ENCODE measurements at regions not wholly inside any gene's neighbourhood (a gene's known extent, or its start where the extent isn't known, plus 50 kb on each side); places are given as distances from the start of the nearest gene placed in this dataset.
"Not testable (repeated sequence)": the region's sequence is repeated elsewhere in the genome, so short reads cannot be mapped to it uniquely, and the experiment has no call there.

- no peaks in the 10 kb centered on the region for H3K9me3 ChIP-seq (ENCODE audit: low read length)
- no peaks in the 10 kb centered on the region for H3K36me3 ChIP-seq (ENCODE audit: insufficient read depth, low read length)
- no peaks in the 10 kb centered on the region for H3K27me3 ChIP-seq (ENCODE audit: insufficient read depth, low read length)
- no peaks in the 10 kb centered on the region for H3K4me1 ChIP-seq (ENCODE audit: insufficient read depth, low read length)
- no peak overlapping the region for H2AFZ ChIP-seq (ENCODE audit: low read depth, low read length)
- no peak overlapping the region for H3K4me3 ChIP-seq (ENCODE audit: low read length)
These were observed 488.5 kb upstream of the SOX9 start for GRCh38 chr17:71632328-71632727.

GRCh38 chr17:71633391-71633849 is 487.4 kb upstream of the SOX9 start:
- H3K9me3 ChIP-seq (ENCODE audit: low read length) = no peaks in the 10 kb centered on the region
- no peak overlapping the region for H2AFZ ChIP-seq (ENCODE audit: low read depth, low read length)
- no peaks in the 10 kb centered on the region for H3K36me3 ChIP-seq (ENCODE audit: insufficient read depth, low read length)
- H3K4me1 ChIP-seq (ENCODE audit: insufficient read depth, low read length) = no peaks in the 10 kb centered on the region
- no peak overlapping the region for H3K4me3 ChIP-seq (ENCODE audit: low read length)
- no peaks in the 10 kb centered on the region for H3K27me3 ChIP-seq (ENCODE audit: insufficient read depth, low read length)

DNA sequence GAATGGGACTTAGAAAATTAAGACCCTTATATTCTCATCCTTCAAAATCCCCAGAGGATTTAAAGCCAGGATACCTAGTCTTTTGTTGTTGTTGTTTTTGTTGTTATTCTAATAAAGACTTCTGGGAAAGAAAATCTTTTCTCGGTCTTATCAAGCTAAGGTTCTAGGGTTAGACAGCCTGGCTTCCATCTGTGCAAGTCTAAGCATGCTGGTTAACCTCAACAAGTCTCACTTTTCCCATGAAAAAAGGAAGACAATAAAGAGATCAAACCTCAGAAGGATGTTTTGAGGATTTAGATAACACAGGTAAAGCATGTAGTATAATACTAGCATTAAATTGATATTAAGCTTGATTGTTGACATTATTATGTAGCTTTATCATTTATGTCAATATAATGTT is 486.4 kb upstream of the SOX9 start:
- H3K4me1 ChIP-seq (ENCODE audit: insufficient read depth, low read length) = no peaks in the 10 kb centered on the region
- H3K36me3 ChIP-seq (ENCODE audit: insufficient read depth, low read length) = no peaks in the 10 kb centered on the region
- H3K4me3 ChIP-seq (ENCODE audit: low read length) = no peak overlapping the region
- no peaks in the 10 kb centered on the region for H3K9me3 ChIP-seq (ENCODE audit: low read length)
- no peaks in the 10 kb centered on the region for H3K27me3 ChIP-seq (ENCODE audit: insufficient read depth, low read length)
- no peak overlapping the region for H2AFZ ChIP-seq (ENCODE audit: low read depth, low read length)

DNA sequence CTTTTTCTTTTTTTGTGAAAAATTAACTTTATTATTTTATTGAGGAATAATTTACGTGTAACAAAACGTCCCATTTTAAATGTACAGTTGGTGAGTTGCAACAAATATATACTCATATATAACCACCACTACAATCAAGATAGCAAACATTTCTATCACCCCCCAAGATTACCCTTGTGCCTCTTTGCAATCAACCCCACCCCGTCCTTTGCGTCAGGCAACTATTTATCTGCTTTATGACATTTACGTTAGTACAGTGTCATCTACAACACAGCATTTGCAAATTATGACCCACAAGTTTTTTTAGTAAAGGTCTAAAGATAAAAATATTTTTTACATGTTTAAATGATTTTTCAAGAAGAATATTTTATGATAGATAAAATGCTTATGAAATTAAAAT is 485.6 kb upstream of the SOX9 start:
- no peaks in the 10 kb centered on the region for H3K9me3 ChIP-seq (ENCODE audit: low read length)
- no peak overlapping the region for H2AFZ ChIP-seq (ENCODE audit: low read depth, low read length)
- no peaks in the 10 kb centered on the region for H3K36me3 ChIP-seq (ENCODE audit: insufficient read depth, low read length)
- no peak overlapping the region for H3K4me3 ChIP-seq (ENCODE audit: low read length)
- no peaks in the 10 kb centered on the region for H3K27me3 ChIP-seq (ENCODE audit: insufficient read depth, low read length)
- no peaks in the 10 kb centered on the region for H3K4me1 ChIP-seq (ENCODE audit: insufficient read depth, low read length)

DNA sequence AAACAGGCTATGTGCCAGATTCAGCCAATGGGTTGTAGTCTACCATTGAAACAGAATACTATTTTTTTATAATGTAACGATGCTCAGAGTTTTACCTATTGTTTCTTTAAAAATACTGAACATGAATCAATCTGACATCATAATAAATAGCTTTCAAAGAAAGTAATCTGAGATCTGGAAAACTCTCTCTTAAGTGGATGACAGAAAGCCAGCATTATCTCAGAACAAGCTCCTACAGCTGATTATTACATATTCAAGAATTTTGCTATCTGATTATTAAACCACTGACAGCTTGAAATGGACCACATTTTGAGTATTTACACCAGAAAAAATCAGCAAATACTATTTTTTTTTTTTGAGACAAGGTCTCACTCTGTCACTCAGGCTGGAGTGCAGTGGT is 484.2 kb upstream of the SOX9 start:
- no peaks in the 10 kb centered on the region for H3K4me1 ChIP-seq (ENCODE audit: insufficient read depth, low read length)
- no peaks in the 10 kb centered on the region for H3K36me3 ChIP-seq (ENCODE audit: insufficient read depth, low read length)
- H3K9me3 ChIP-seq (ENCODE audit: low read length) = no peaks in the 10 kb centered on the region
- no peak overlapping the region for H2AFZ ChIP-seq (ENCODE audit: low read depth, low read length)
- H3K27me3 ChIP-seq (ENCODE audit: insufficient read depth, low read length) = no peaks in the 10 kb centered on the region
- no peak overlapping the region for H3K4me3 ChIP-seq (ENCODE audit: low read length)

- H2AFZ ChIP-seq (ENCODE audit: low read depth, low read length) = no peak overlapping the region
- H3K4me3 ChIP-seq (ENCODE audit: low read length) = no peak overlapping the region
- no peaks in the 10 kb centered on the region for H3K9me3 ChIP-seq (ENCODE audit: low read length)
These were observed 482.2 kb upstream of the SOX9 start for GRCh38 chr17:71638668-71639067.

GRCh38 chr17:71639865-71640264 is 481.0 kb upstream of the SOX9 start:
- Histone ChIP-seq H3K36me3 (ENCODE audit: insufficient read depth, low read length) (no peaks in the 10 kb centered on the region), H3K27me3 (ENCODE audit: insufficient read depth, low read length) (no peaks in the 10 kb centered on the region), H3K4me1 (ENCODE audit: insufficient read depth, low read length) (no peaks in the 10 kb centered on the region), H2AFZ (ENCODE audit: low read depth, low read length) (no peak overlapping the region), H3K9me3 (ENCODE audit: low read length) (no peaks in the 10 kb centered on the region), H3K4me3 (ENCODE audit: low read length) (no peak overlapping the region)

More at GRCh38 chr17:71638668-71639067, 482.2 kb upstream of the SOX9 start:
- Histone ChIP-seq H3K4me1 (ENCODE audit: insufficient read depth, low read length) (no peaks in the 10 kb centered on the region), H3K36me3 (ENCODE audit: insufficient read depth, low read length) (no peaks in the 10 kb centered on the region), H3K27me3 (ENCODE audit: insufficient read depth, low read length) (no peaks in the 10 kb centered on the region)

DNA sequence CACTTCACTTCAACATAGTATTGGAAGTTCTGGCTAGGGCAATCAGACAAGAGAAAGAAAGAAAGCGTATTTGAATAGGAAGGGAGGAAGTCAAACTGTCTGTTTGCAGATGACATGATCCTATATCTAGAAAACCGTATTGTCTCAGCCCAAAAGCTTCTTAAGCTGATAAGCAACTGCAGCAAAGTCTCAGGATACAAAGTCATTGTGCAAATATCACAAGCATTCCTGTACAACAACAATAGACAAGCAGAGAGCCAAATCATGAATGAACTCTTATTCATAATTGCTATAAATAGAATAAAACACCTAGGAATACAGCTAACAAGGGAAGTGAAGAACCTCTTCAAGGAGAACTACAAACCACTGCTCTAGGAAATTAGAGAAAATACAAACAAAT is 473.9 kb upstream of the SOX9 start:
- H3K4me1 ChIP-seq (ENCODE audit: insufficient read depth, low read length); H2AFZ ChIP-seq (ENCODE audit: low read depth, low read length); H3K9me3 ChIP-seq (ENCODE audit: low read length); H3K36me3 ChIP-seq (ENCODE audit: insufficient read depth, low read length); H3K4me3 ChIP-seq (ENCODE audit: low read length); H3K27me3 ChIP-seq (ENCODE audit: insufficient read depth, low read length): not testable (repeated sequence)

- H2AFZ ChIP-seq (ENCODE audit: low read depth, low read length); H3K27me3 ChIP-seq (ENCODE audit: insufficient read depth, low read length); H3K36me3 ChIP-seq (ENCODE audit: insufficient read depth, low read length); H3K9me3 ChIP-seq (ENCODE audit: low read length); H3K4me3 ChIP-seq (ENCODE audit: low read length); H3K4me1 ChIP-seq (ENCODE audit: insufficient read depth, low read length): not testable (repeated sequence)
These were observed 472.5 kb upstream of the SOX9 start for GRCh38 chr17:71648342-71648741.

DNA sequence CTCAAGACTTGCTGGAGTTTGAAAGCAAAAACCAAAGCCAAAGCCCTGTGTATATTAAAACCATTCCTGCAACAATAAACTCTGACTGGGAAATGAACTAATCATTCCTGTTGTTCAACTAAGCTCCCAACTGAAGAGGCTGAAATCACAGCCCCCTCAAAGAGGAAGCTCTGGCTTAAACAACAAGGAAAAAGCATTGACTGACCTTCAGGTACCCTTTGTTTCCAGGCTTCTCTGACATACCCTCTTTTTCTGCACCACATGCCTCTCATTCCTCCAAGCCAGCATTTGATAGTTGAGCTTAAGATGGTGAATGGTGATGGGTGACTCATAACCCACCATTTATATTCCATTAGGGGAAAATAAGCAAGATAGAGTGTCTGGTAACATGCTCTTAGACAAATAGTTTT is 470.9 kb upstream of the SOX9 start:
- no peaks in the 10 kb centered on the region for H3K36me3 ChIP-seq (ENCODE audit: insufficient read depth, low read length)
- H3K9me3 ChIP-seq (ENCODE audit: low read length) = no peaks in the 10 kb centered on the region
- no peak overlapping the region for H3K4me3 ChIP-seq (ENCODE audit: low read length)
- H3K27me3 ChIP-seq (ENCODE audit: insufficient read depth, low read length) = no peaks in the 10 kb centered on the region
- H3K4me1 ChIP-seq (ENCODE audit: insufficient read depth, low read length) = no peaks in the 10 kb centered on the region
- H2AFZ ChIP-seq (ENCODE audit: low read depth, low read length) = no peak overlapping the region

DNA sequence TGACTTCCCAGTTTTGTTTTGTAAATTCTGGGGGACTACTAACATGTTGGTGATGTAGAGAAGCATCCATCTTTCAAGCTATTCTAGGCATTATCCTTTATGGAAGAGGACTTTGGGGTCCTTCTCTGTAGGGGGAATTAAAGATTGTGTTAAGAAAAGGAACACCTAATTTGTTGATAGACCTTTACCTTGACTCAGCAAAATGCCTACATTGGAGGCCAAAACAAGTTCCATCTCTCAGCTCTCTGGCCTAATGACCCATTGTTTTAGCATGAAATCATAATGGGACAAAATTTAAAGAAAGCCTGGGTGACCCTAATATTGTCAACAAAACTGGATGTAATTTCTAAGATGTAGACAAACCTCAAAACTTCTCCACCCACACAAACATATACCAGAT is 465.3 kb upstream of the SOX9 start:
- no peaks in the 10 kb centered on the region for H3K27me3 ChIP-seq (ENCODE audit: insufficient read depth, low read length)
- no peaks in the 10 kb centered on the region for H3K4me1 ChIP-seq (ENCODE audit: insufficient read depth, low read length)
- no peak overlapping the region for H3K4me3 ChIP-seq (ENCODE audit: low read length)
- H2AFZ ChIP-seq (ENCODE audit: low read depth, low read length) = no peak overlapping the region
- H3K36me3 ChIP-seq (ENCODE audit: insufficient read depth, low read length) = no peaks in the 10 kb centered on the region
- H3K9me3 ChIP-seq (ENCODE audit: low read length) = no peaks in the 10 kb centered on the region

GRCh38 chr17:71656964-71657858 is 463.6 kb upstream of the SOX9 start:
- H3K4me1 ChIP-seq (ENCODE audit: insufficient read depth, low read length) = no peaks in the 10 kb centered on the region
- no peaks in the 10 kb centered on the region for H3K9me3 ChIP-seq (ENCODE audit: low read length)
- H3K4me3 ChIP-seq (ENCODE audit: low read length) = no peak overlapping the region
- no peaks in the 10 kb centered on the region for H3K27me3 ChIP-seq (ENCODE audit: insufficient read depth, low read length)
- H2AFZ ChIP-seq (ENCODE audit: low read depth, low read length) = no peak overlapping the region
- no peaks in the 10 kb centered on the region for H3K36me3 ChIP-seq (ENCODE audit: insufficient read depth, low read length)

GRCh38 chr17:71658996-71659395 is 461.8 kb upstream of the SOX9 start:
- Histone ChIP-seq H3K27me3 (ENCODE audit: insufficient read depth, low read length) (no peaks in the 10 kb centered on the region), H3K9me3 (ENCODE audit: low read length) (no peaks in the 10 kb centered on the region)

DNA sequence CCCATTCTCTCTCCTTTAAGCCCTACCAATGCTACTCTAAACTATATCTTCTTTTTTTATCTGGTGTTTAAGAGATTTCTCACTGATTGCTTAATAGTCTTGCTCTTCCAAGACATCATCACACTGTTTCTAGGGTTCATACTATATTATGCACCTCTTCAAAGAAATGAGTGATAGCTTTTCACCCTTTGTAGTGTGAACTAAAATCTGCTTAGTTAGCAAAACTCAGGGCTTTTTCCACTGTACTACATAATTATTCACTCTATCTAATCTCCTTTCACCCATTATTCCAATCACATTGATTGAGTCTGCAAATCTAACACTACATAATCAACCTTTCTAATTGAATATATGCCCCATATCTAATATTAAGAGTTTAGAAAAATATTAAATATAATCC is 456.0 kb upstream of the SOX9 start:
- H3K4me3 ChIP-seq (ENCODE audit: low read length) = no peak overlapping the region
- H2AFZ ChIP-seq (ENCODE audit: low read depth, low read length) = no peak overlapping the region
- no peaks in the 10 kb centered on the region for H3K36me3 ChIP-seq (ENCODE audit: insufficient read depth, low read length)
- H3K9me3 ChIP-seq (ENCODE audit: low read length) = no peaks in the 10 kb centered on the region
- H3K4me1 ChIP-seq (ENCODE audit: insufficient read depth, low read length) = no peaks in the 10 kb centered on the region
- no peaks in the 10 kb centered on the region for H3K27me3 ChIP-seq (ENCODE audit: insufficient read depth, low read length)

More at GRCh38 chr17:71658996-71659395, 461.8 kb upstream of the SOX9 start:
- Histone ChIP-seq H3K36me3 (ENCODE audit: insufficient read depth, low read length) (no peaks in the 10 kb centered on the region), H3K4me3 (ENCODE audit: low read length) (no peak overlapping the region), H2AFZ (ENCODE audit: low read depth, low read length) (no peak overlapping the region), H3K4me1 (ENCODE audit: insufficient read depth, low read length) (no peaks in the 10 kb centered on the region)
